HepG2 (cell line): ENCODE measurements at regions not wholly inside any gene's neighbourhood (a gene's known extent, or its start where the extent isn't known, plus 50 kb on each side); places are given as distances from the start of the nearest gene placed in this dataset.

Experiments used
- ATAC-seq: fragments of 200-7000 bp; cut with Tn5 transposase; 3 replicates; pipeline ENCODE4 v1.9.1; 2020; ENCODE audit warnings: mild to moderate bottlenecking, moderate library complexity
- BruUV-seq: library from RNA; stranded (reverse); fragments of 400-500 nt; replicated peaks from 2 replicates; lab custom pipeline; 2021; lab: Mats Ljungman, UMichigan
- CTCF ChIA-PET: fragments of 300-600 bp; formaldehyde crosslinking; extraction: SDS; loops from one replicate; lab custom pipeline; 2021; ENCODE audit warnings: low total read pairs, inconsistent platforms, low intra/inter-chr PET ratio; lab: Yijun Ruan, JAX
- POLR2A ChIA-PET: fragments of 350-600 bp; sonication (Branson Sonifier 250); formaldehyde crosslinking; loops from one replicate; lab custom pipeline; 2020; ENCODE audit warnings: antibody characterized with exemption, inconsistent platforms; lab: Yijun Ruan, JAX
- DNase-seq: peaks from one replicate; pipeline ENCODE4 v3.0.0-alpha.2; 2015; ENCODE audit warnings: low spot score
- FAIRE-seq: peaks from 3 replicates; lab custom pipeline; 2011; peaks lifted over from hg19 to GRCh38; lab: Jason Lieb, UNC
- H2AFZ ChIP-seq: one replicate; pipeline ENCODE4 v1.6.1; 2011; ENCODE audit warnings: low read length, inconsistent platforms
- H3K27ac ChIP-seq: fragments of 300-600 bp; 3 replicates; pipeline ENCODE4 v1.8.0; 2011; ENCODE audit warnings: mixed run types, mild to moderate bottlenecking, mixed read lengths, low read length, inconsistent platforms; ENCODE audit not compliant: insufficient read depth; ENCODE audit errors: extremely low read length
- H3K27me3 ChIP-seq, 2 experiments: fragments of 200-600 bp in 1 of 2; 2 replicates in 1 of 2; 3 replicates in 1 of 2; pipeline versions ENCODE4 v1.6.0 to v1.8.0; 2011; ENCODE audit warnings: low read length in 2 of 2, mild to moderate bottlenecking in 2 of 2, moderate library complexity in 2 of 2, inconsistent platforms in 1 of 2; ENCODE audit not compliant: insufficient read depth in 2 of 2, control insufficient read depth in 1 of 2
- H3K36me3 ChIP-seq, 2 experiments: fragments of 200-600 bp in 1 of 2; replicated peaks in 1 of 2; 2 replicates in 1 of 2; 3 replicates in 1 of 2; pipeline versions ENCODE4 v1.5.1 to v1.8.0; 2011; ENCODE audit warnings: low read length in 2 of 2, inconsistent platforms in 1 of 2; ENCODE audit not compliant: insufficient read depth in 2 of 2, control insufficient read depth in 1 of 2
- H3K4me1 ChIP-seq: 2 replicates; pipeline ENCODE4 v1.5.1; 2012; ENCODE audit warnings: low read length, inconsistent platforms; ENCODE audit not compliant: insufficient read depth
- H3K4me2 ChIP-seq: 2 replicates; pipeline ENCODE4 v1.6.0; 2011; ENCODE audit warnings: low read depth, low read length, inconsistent platforms
- H3K4me3 ChIP-seq, 3 experiments: fragments of 200-600 bp in 1 of 3; sonication (generic), shearing (Covaris generic) in 1 of 3; replicated peaks in 1 of 3; 2 replicates each; pipeline ENCODE4 v1.5.1; 2011 to 2016; ENCODE audit warnings: low read length in 3 of 3, inconsistent platforms in 2 of 3, low read depth in 2 of 3, mild to moderate bottlenecking in 2 of 3, control low read depth in 1 of 3, mixed read lengths in 1 of 3; ENCODE audit not compliant: insufficient read depth in 1 of 3
- H3K79me2 ChIP-seq: one replicate; pipeline ENCODE4 v1.6.1; 2011; ENCODE audit warnings: low read length, inconsistent platforms; ENCODE audit not compliant: insufficient read depth
- H3K9ac ChIP-seq: 2 replicates; pipeline ENCODE4 v1.6.0; 2011; ENCODE audit warnings: mild to moderate bottlenecking, low read depth, low read length, inconsistent platforms; ENCODE audit not compliant: insufficient read depth
- H3K9me3 ChIP-seq: 2 replicates; pipeline ENCODE4 v1.5.1; 2012; ENCODE audit warnings: mild to moderate bottlenecking, low read length
- H4K20me1 ChIP-seq: 2 replicates; pipeline ENCODE4 v1.6.0; 2011; ENCODE audit warnings: inconsistent platforms, mild to moderate bottlenecking, low read length, moderate library complexity; ENCODE audit not compliant: insufficient read depth
- AHDC1 ChIP-seq: sonication (generic); formaldehyde crosslinking; IDR thresholded peaks from 2 replicates; pipeline ENCODE4 v1.5.1; 2020; ENCODE audit warnings: mild to moderate bottlenecking, missing genetic modification reagents, borderline replicate concordance
- CHD4 ChIP-seq: fragments of 200-600 bp; sonication (generic); IDR thresholded peaks from 2 replicates; pipeline ENCODE4 v1.7.0; 2017; ENCODE audit warnings: mild to moderate bottlenecking, low read length, borderline replicate concordance
- FOXA1 ChIP-seq, 2 experiments: fragments of 450-650 bp in 1 of 2; sonication (generic) in 1 of 2; formaldehyde crosslinking in 1 of 2; IDR thresholded peaks; 2 replicates each; pipeline versions ENCODE4 v1.4.0 to v1.6.1; 2016 to 2020; ENCODE audit warnings: missing genetic modification reagents in 1 of 2
- FOXP4 ChIP-seq: sonication (generic); formaldehyde crosslinking; IDR thresholded peaks from 2 replicates; pipeline ENCODE4 v1.4.0; 2020; ENCODE audit warnings: missing genetic modification reagents
- KLF11 ChIP-seq: IDR thresholded peaks from 2 replicates; pipeline ENCODE4 v1.6.1; 2016; ENCODE audit warnings: missing compliant biosample characterization
- MBD4 ChIP-seq: IDR thresholded peaks from 2 replicates; pipeline ENCODE4 v1.6.1; 2012; ENCODE audit warnings: low read length, inconsistent platforms, borderline replicate concordance
- NFATC3 ChIP-seq: sonication (generic); formaldehyde crosslinking; IDR thresholded peaks from 2 replicates; pipeline ENCODE4 v1.5.1; 2020; ENCODE audit warnings: mild to moderate bottlenecking, missing genetic modification reagents
- POGZ ChIP-seq: sonication (generic); formaldehyde crosslinking; IDR thresholded peaks from 2 replicates; pipeline ENCODE4 v1.4.0; 2020; ENCODE audit warnings: mild to moderate bottlenecking, missing genetic modification reagents
- RFXAP ChIP-seq: sonication (generic); formaldehyde crosslinking; IDR thresholded peaks from 2 replicates; pipeline ENCODE4 v1.4.0; 2020; ENCODE audit warnings: missing genetic modification reagents, borderline replicate concordance
- TBX2 ChIP-seq: sonication (generic); formaldehyde crosslinking; IDR thresholded peaks from 2 replicates; pipeline ENCODE4 v1.5.0; 2020; ENCODE audit warnings: missing genetic modification reagents, mild to moderate bottlenecking, borderline replicate concordance
- TGIF2 ChIP-seq: IDR thresholded peaks from 2 replicates; pipeline ENCODE4 v1.6.1; 2016; ENCODE audit warnings: control low read depth, missing compliant biosample characterization
- ZBTB33 ChIP-seq: sonication (generic); formaldehyde crosslinking; IDR thresholded peaks from 2 replicates; pipeline ENCODE4 v1.4.0; 2020; ENCODE audit warnings: missing genetic modification reagents
- ZNF256 ChIP-seq: sonication (generic); formaldehyde crosslinking; conservative IDR thresholded peaks from 2 replicates; pipeline ENCODE4 v1.4.0; 2020; ENCODE audit warnings: missing genetic modification reagents
- ZNF44 ChIP-seq: sonication (generic); formaldehyde crosslinking; IDR thresholded peaks from 2 replicates; pipeline ENCODE4 v1.5.1; 2020; ENCODE audit warnings: mild to moderate bottlenecking, missing genetic modification reagents
- ZNF598 ChIP-seq: sonication (generic); formaldehyde crosslinking; IDR thresholded peaks from 2 replicates; pipeline ENCODE4 v1.5.1; 2020; ENCODE audit warnings: mild to moderate bottlenecking, missing genetic modification reagents, borderline replicate concordance
- in situ Hi-C: cut with HindIII; loops from 2 replicates; pipeline ENCODE4 v1.10.0; 2017; ENCODE audit warnings: low pct_unique_long_range_greater_than_20kb; ENCODE audit not compliant: extremely low pct_ligation_motif_present
- intact Hi-C: fragments of 100-400 bp; cut with micrococcal nuclease; formaldehyde crosslinking; loops from one replicate; pipeline ENCODE4 v1.10.0; 2022; ENCODE audit not compliant: unreplicated experiment

- no peak for TF ChIP-seq AHDC1 (CRISPR knock-in tag)
These were observed 70.6 kb upstream of the PAGE3 start (continued) for GRCh38 chrX:55335296-55335695.

GRCh38 chrX:55336176-55336575, 71.5 kb upstream of the PAGE3 start:
- no TSS peak for BruUV-seq
- no peak overlapping the region for H3K27ac ChIP-seq
- no peak overlapping the region for H3K4me2 ChIP-seq
- intact Hi-C loops = no loop called here
- ChIA-PET POLR2A (no interaction called here), CTCF (no interaction called here)
- H4K20me1 ChIP-seq = no peaks in the 10 kb centered on the region
- no peaks in the 10 kb centered on the region for H3K4me1 ChIP-seq
- FAIRE-seq (no peak), DNase-seq (no peak), ATAC-seq (no peak)
- no peaks in the 10 kb centered on the region for H3K9me3 ChIP-seq
- in situ Hi-C loops = no loop called here
- H3K79me2 ChIP-seq = no peaks in the 10 kb centered on the region
- no peaks in the 10 kb centered on the region for H3K27me3 ChIP-seq
- TF ChIP-seq CHD4 = no peak
- TF ChIP-seq NFATC3 (CRISPR knock-in tag) = no peak
- no peak for TF ChIP-seq RFXAP (CRISPR knock-in tag)
- no peak for TF ChIP-seq KLF11 (CRISPR knock-in tag)
- TF ChIP-seq POGZ = no peak
- no peak for TF ChIP-seq FOXP4
- TF ChIP-seq FOXA1 (IDR thresholded peaks at IDR 0.05) = no peak
- no peak for TF ChIP-seq FOXA1 (CRISPR knock-in tag; IDR thresholded peaks at IDR 0.05)
- TF ChIP-seq TGIF2 (CRISPR knock-in tag) = no peak
- no peak for TF ChIP-seq MBD4
- no peak for TF ChIP-seq ZNF44 (CRISPR knock-in tag)
- TF ChIP-seq ZBTB33 (CRISPR knock-in tag) = no peak
- no peak for TF ChIP-seq TBX2 (CRISPR knock-in tag)
- no peak for TF ChIP-seq ZNF256 (CRISPR knock-in tag)
- no peak for TF ChIP-seq ZNF598 (CRISPR knock-in tag)
- no peak overlapping the region for H3K4me3 ChIP-seq
- H3K36me3 ChIP-seq = no peaks in the 10 kb centered on the region
- no peak overlapping the region for H2AFZ ChIP-seq
- no peak overlapping the region for H3K9ac ChIP-seq
